ENCODE measurements at regions not wholly inside any gene's neighbourhood (a gene's known extent, or its start where the extent isn't known, plus 50 kb on each side); places are given as distances from the start of the nearest gene placed in this dataset.

- 93 to 100% (median 100%) methylated on average over 1 of the region's 1 CpG for WGBS, 4 donors
- Histone ChIP-seq H3K27ac (no peak overlapping the region), H3K4me3 (no peak overlapping the region), H3K9me3 (peaks cover 0 to 4% (median 0%) of the 10 kb centered on the region in 12 donors), H3K4me1 (peaks cover 0 to 53% (median 0%) of the 10 kb centered on the region in 12 donors), H3K27me3 (no peaks in the 10 kb centered on the region), H3K36me3 (no peaks in the 10 kb centered on the region)
- intact Hi-C loops (cut with DNase I) = no loop called here
- ATAC-seq (no peak), DNase-seq (no peak)
- no peak for TF ChIP-seq CTCF (IDR thresholded peaks at IDR 0.05)
- TF ChIP-seq POLR2A (IDR thresholded peaks at IDR 0.05) = no peak
Observed at GRCh38 chr4:11484531-11484930, 55.8 kb upstream of the HS3ST1 start.

- intact Hi-C loops (cut with DNase I) = no loop called here
- no peak overlapping the region for H3K4me3 ChIP-seq
- H3K27me3 ChIP-seq = no peaks in the 10 kb centered on the region
- peak overlapping the region in 1 of 12 donors; percentile 11 for H3K27ac ChIP-seq
- 64 to 92% (median 70%) methylated on average over 3 of the region's 3 CpGs for WGBS, 4 donors
- ATAC-seq (no peak), DNase-seq (no peak)
- TF ChIP-seq POLR2A (IDR thresholded peaks at IDR 0.05) (no peak), CTCF (IDR thresholded peaks at IDR 0.05) (no peak)
- no peaks in the 10 kb centered on the region for H3K36me3 ChIP-seq
- H3K4me1 ChIP-seq = peaks cover 0 to 42% (median 0%) of the 10 kb centered on the region in 12 donors
- H3K9me3 ChIP-seq = peaks cover 0 to 9% (median 0%) of the 10 kb centered on the region in 12 donors
Observed at GRCh38 chr4:11483046-11483445, 54.4 kb upstream of the HS3ST1 start.

DNA sequence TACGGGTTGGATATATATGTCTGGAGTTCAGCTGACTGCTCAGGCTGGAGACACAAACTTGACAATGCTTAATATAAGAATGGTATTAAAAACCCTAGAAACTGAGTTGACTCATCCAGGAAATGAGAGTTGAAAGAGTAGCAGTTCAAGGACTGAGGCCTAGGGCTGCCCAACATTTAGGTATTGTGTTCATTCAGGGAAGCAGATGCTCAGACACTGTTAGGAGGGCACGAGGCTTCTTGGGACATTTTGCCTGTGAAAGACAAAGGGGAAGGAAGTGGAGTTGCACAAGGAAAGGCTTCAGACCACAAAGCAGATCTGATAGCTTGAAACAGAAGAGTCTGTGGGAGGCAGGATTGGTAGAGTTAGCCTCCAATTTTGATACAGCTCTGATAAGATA, 52.0 kb upstream of the HS3ST1 start:
- no peaks in the 10 kb centered on the region for H3K27me3 ChIP-seq
- 66 to 80% (median 71%) methylated on average over 2 of the region's 2 CpGs for WGBS, 4 donors
- peaks cover 0 to 34% (median 0%) of the 10 kb centered on the region in 12 donors for H3K4me1 ChIP-seq
- no peak overlapping the region for H3K4me3 ChIP-seq
- intact Hi-C loops (cut with DNase I) = no loop called here
- peaks cover 0 to 9% (median 0%) of the 10 kb centered on the region in 12 donors for H3K9me3 ChIP-seq
- no peaks in the 10 kb centered on the region for H3K36me3 ChIP-seq
- TF ChIP-seq POLR2A (IDR thresholded peaks at IDR 0.05) = no peak
- TF ChIP-seq CTCF (IDR thresholded peaks at IDR 0.05) = no peak
- peak in 4 of 5 donors; percentile 29 to 44 (median 36) for DNase-seq
- ATAC-seq = peak in 3 of 4 donors; percentile 70 to 84 (median 74)
- H3K27ac ChIP-seq = peak overlapping the region in 1 of 12 donors; percentile 73

Measured in heart left ventricle (tissue), 16 donors.